H9 (cell line): ENCODE measurements at regions not wholly inside any gene's neighbourhood (a gene's known extent, or its start where the extent isn't known, plus 50 kb on each side); places are given as distances from the start of the nearest gene placed in this dataset.

Experiments
- DNase-seq: peaks from one replicate; pipeline ENCODE4 v3.0.0-alpha.2; 2017
- H2AFZ ChIP-seq: one replicate; pipeline ENCODE4 v1.6.1; 2013; ENCODE audit warnings: mild to moderate bottlenecking, low read length, control low read depth, moderate library complexity
- H2AK5ac ChIP-seq: 2 replicates; pipeline ENCODE4 v1.6.1; 2013; ENCODE audit warnings: low read length, control low read depth, mixed read lengths; ENCODE audit not compliant: insufficient read length
- H2BK120ac ChIP-seq: one replicate; pipeline ENCODE4 v1.6.1; 2013; ENCODE audit warnings: low read depth, mild to moderate bottlenecking, low read length, control low read depth, inconsistent platforms; ENCODE audit not compliant: poor library complexity, severe bottlenecking
- H2BK12ac ChIP-seq: 2 replicates; pipeline ENCODE4 v1.6.1; 2013; ENCODE audit warnings: low read length, control low read depth, mixed read lengths, low read depth; ENCODE audit not compliant: insufficient read length
- H2BK15ac ChIP-seq: 2 replicates; pipeline ENCODE4 v1.6.1; 2013; ENCODE audit warnings: low read depth, low read length, control low read depth
- H2BK20ac ChIP-seq: one replicate; pipeline ENCODE4 v1.6.1; 2013; ENCODE audit warnings: low read depth, mild to moderate bottlenecking, low read length, control low read depth, inconsistent platforms; ENCODE audit not compliant: poor library complexity, severe bottlenecking
- H2BK5ac ChIP-seq: 2 replicates; pipeline ENCODE4 v1.6.1; 2013; ENCODE audit warnings: low read length, control low read depth, mixed read lengths; ENCODE audit not compliant: insufficient read length
- H3K14ac ChIP-seq: 2 replicates; pipeline ENCODE4 v1.6.1; 2013; ENCODE audit warnings: low read length, control low read depth; ENCODE audit not compliant: insufficient read depth
- H3K18ac ChIP-seq: 2 replicates; pipeline ENCODE4 v1.6.1; 2013; ENCODE audit warnings: low read depth, mild to moderate bottlenecking, mixed read lengths, low read length, control low read depth; ENCODE audit not compliant: insufficient read length
- H3K23ac ChIP-seq: 2 replicates; pipeline ENCODE4 v1.6.1; 2013; ENCODE audit warnings: low read length, control low read depth, mixed read lengths, low read depth; ENCODE audit not compliant: insufficient read length
- H3K23me2 ChIP-seq: 2 replicates; pipeline ENCODE4 v1.6.1; 2013; ENCODE audit warnings: low read depth, mild to moderate bottlenecking, mixed read lengths, low read length, control low read depth; ENCODE audit not compliant: insufficient read length, poor library complexity, severe bottlenecking
- H3K27ac ChIP-seq: 2 replicates; pipeline ENCODE4 v1.5.1; 2013; ENCODE audit warnings: low read length, control low read depth, mixed read lengths, low read depth; ENCODE audit not compliant: insufficient read length
- H3K27me3 ChIP-seq: 2 replicates; pipeline ENCODE4 v1.6.1; 2013; ENCODE audit warnings: low read length, control low read depth, inconsistent platforms; ENCODE audit not compliant: insufficient read depth
- H3K4ac ChIP-seq: 2 replicates; pipeline ENCODE4 v1.6.1; 2013; ENCODE audit warnings: low read depth, mild to moderate bottlenecking, control low read depth, inconsistent platforms, low read length, moderate library complexity
- H3K4me1 ChIP-seq: 2 replicates; pipeline ENCODE4 v1.6.1; 2013; ENCODE audit warnings: low read length, control low read depth, inconsistent platforms; ENCODE audit not compliant: insufficient read depth
- H3K4me2 ChIP-seq: 2 replicates; pipeline ENCODE4 v1.6.1; 2013; ENCODE audit warnings: low read length, control low read depth, mixed read lengths; ENCODE audit not compliant: insufficient read length, insufficient read depth
- H3K56ac ChIP-seq: 2 replicates; pipeline ENCODE4 v1.6.1; 2013; ENCODE audit warnings: low read depth, mild to moderate bottlenecking, mixed read lengths, low read length, control low read depth; ENCODE audit not compliant: insufficient read length
- H3K79me1 ChIP-seq: 2 replicates; pipeline ENCODE4 v1.6.1; 2013; ENCODE audit warnings: low read depth, mild to moderate bottlenecking, moderate library complexity, low read length, control low read depth, inconsistent platforms; ENCODE audit not compliant: insufficient read depth, poor library complexity, severe bottlenecking
- H3K79me2 ChIP-seq: 2 replicates; pipeline ENCODE4 v1.6.1; 2013; ENCODE audit warnings: low read length, control low read depth, inconsistent platforms; ENCODE audit not compliant: insufficient read depth
- H3K9ac ChIP-seq: 2 replicates; pipeline ENCODE4 v1.6.1; 2013; ENCODE audit warnings: low read length, control low read depth, mixed read lengths; ENCODE audit not compliant: insufficient read length; ENCODE audit errors: extremely low read depth
- H3K9me3 ChIP-seq: one replicate; pipeline ENCODE4 v1.6.1; 2013; ENCODE audit warnings: low read depth, low read length, inconsistent platforms; ENCODE audit not compliant: control insufficient read depth
- H3T11ph ChIP-seq: one replicate; pipeline ENCODE4 v1.6.1; 2013; ENCODE audit warnings: mild to moderate bottlenecking, low read length, control low read depth, inconsistent platforms
- H4K20me1 ChIP-seq: one replicate; pipeline ENCODE4 v1.6.1; 2013; ENCODE audit not compliant: control insufficient read depth, insufficient read length, insufficient read depth
- H4K5ac ChIP-seq: 2 replicates; pipeline ENCODE4 v1.6.1; 2013; ENCODE audit warnings: low read depth, mild to moderate bottlenecking, mixed read lengths, low read length, control low read depth; ENCODE audit not compliant: insufficient read length
- H4K8ac ChIP-seq: replicated peaks from 2 replicates; pipeline ENCODE4 v1.6.1; 2013; ENCODE audit warnings: low read length, control low read depth, mixed read lengths, low read depth; ENCODE audit not compliant: insufficient read length
- H4K91ac ChIP-seq: 2 replicates; pipeline ENCODE4 v1.6.1; 2013; ENCODE audit warnings: low read depth, mild to moderate bottlenecking, moderate library complexity, mixed read lengths, low read length, control low read depth; ENCODE audit not compliant: insufficient read length
- H3K27ac Mint-ChIP-seq, 3 experiments: 2 replicates in 2 of 3; 3 replicates in 1 of 3; pipeline ENCODE4 v1.8.0; 2020 to 2021; ENCODE audit warnings: mixed read lengths in 3 of 3, mild to moderate bottlenecking in 1 of 3, moderate library complexity in 1 of 3
- H3K27me3 Mint-ChIP-seq: 2 replicates; pipeline ENCODE4 v1.8.0; 2021; ENCODE audit warnings: low read depth, mild to moderate bottlenecking, moderate library complexity, mixed read lengths
- H3K36me3 Mint-ChIP-seq, 3 experiments: 2 replicates in 2 of 3; 3 replicates in 1 of 3; pipeline ENCODE4 v1.8.0; 2020 to 2021; ENCODE audit warnings: low read depth in 3 of 3, mixed read lengths in 3 of 3; ENCODE audit not compliant: insufficient read depth in 1 of 3
- H3K4me1 Mint-ChIP-seq, 2 experiments: 2 replicates each; pipeline ENCODE4 v1.8.0; 2020; ENCODE audit warnings: mixed read lengths in 2 of 2
- H3K4me3 Mint-ChIP-seq, 2 experiments: 2 replicates in 1 of 2; 3 replicates in 1 of 2; pipeline ENCODE4 v1.8.0; 2020 to 2021; ENCODE audit warnings: mild to moderate bottlenecking in 2 of 2, mixed read lengths in 2 of 2, moderate library complexity in 1 of 2
- H3K9me3 Mint-ChIP-seq, 2 experiments: 2 replicates in 1 of 2; 3 replicates in 1 of 2; pipeline ENCODE4 v1.8.0; 2020; ENCODE audit warnings: mild to moderate bottlenecking in 2 of 2, mixed read lengths in 2 of 2, moderate library complexity in 1 of 2
- CTCF ChIP-seq: fragments of 200-600 bp; sonication (generic); conservative IDR thresholded peaks from 3 replicates; pipeline ENCODE4 v1.8.0; 2021; ENCODE audit warnings: antibody characterized with exemption, mild to moderate bottlenecking
- WGBS: extraction: QIAGEN DNeasy Blood & Tissue Kit; methylation state at CpG from one replicate; pipeline ENCODE4 v1.1.7; 2013; ENCODE audit warnings: missing lambda C conversion rate, low lambda C conversion rate, mixed read lengths; ENCODE audit not compliant: insufficient read length; ENCODE audit errors: extremely low coverage; 5-methylcytosine and 5-hydroxymethylcytosine counted together

GRCh38 chr2:64295326-64296139, 151.3 kb upstream of the PELI1 start:
- Histone ChIP-seq H3K79me1 (no peaks in the 10 kb centered on the region), H3T11ph (no peak overlapping the region), H3K4me2 (no peak overlapping the region), H3K23me2 (no peaks in the 10 kb centered on the region), H3K4ac (no peak overlapping the region), H3K14ac (no peak overlapping the region), H2BK20ac (no peak overlapping the region), H2BK120ac (no peak overlapping the region), H3K27me3 (no peaks in the 10 kb centered on the region), H3K9me3 (no peaks in the 10 kb centered on the region), H3K56ac (no peak overlapping the region), H3K4me1 (peaks cover 3% of the 10 kb centered on the region; the same call in 1 of the 2 replicates), H3K27ac (no peak overlapping the region), H3K9ac (no peak overlapping the region), H2BK5ac (no peak overlapping the region), H2BK15ac (no peak overlapping the region), H2AFZ (no peak overlapping the region), H4K20me1 (no peaks in the 10 kb centered on the region), H3K18ac (no peak overlapping the region), H2BK12ac (no peak overlapping the region), H3K79me2 (no peaks in the 10 kb centered on the region), H2AK5ac (no peak overlapping the region), H4K8ac (no peak overlapping the region), H4K5ac (no peak overlapping the region), H3K23ac (no peak overlapping the region), H4K91ac (no peak overlapping the region)
- peaks cover 4 to 23% (median 12%) of the 10 kb centered on the region in 3 experiments; a peak in 5 of 7 replicates for H3K36me3 Mint-ChIP-seq
- no peak overlapping the region for H3K27ac Mint-ChIP-seq
- peaks cover 7 to 9% of the 10 kb centered on the region in 2 experiments; a peak in 3 of 4 replicates for H3K4me1 Mint-ChIP-seq
- no peak for TF ChIP-seq CTCF
- no peak overlapping the region for H3K4me3 Mint-ChIP-seq
- H3K9me3 Mint-ChIP-seq: peaks cover 0 to 4% of the 10 kb centered on the region in 2 experiments; a peak in 2 of 5 replicates
- DNase-seq: no peak
- H3K27me3 Mint-ChIP-seq: peaks cover 5% of the 10 kb centered on the region
- no CpG with 5 or more reads among the region's 5 CpGs for WGBS
